22Rv1 (cell line): ENCODE measurements at regions not wholly inside any gene's neighbourhood (a gene's known extent, or its start where the extent isn't known, plus 50 kb on each side); places are given as distances from the start of the nearest gene placed in this dataset.

Source experiments
- CTCF ChIP-seq: fragments of 450-650 bp; IDR thresholded peaks from 2 replicates; pipeline ENCODE4 v1.5.1; 2017; ENCODE audit warnings: mild to moderate bottlenecking
- ZFX ChIP-seq: fragments of 450-650 bp; IDR thresholded peaks from 2 replicates; pipeline ENCODE4 v1.6.1; 2017; ENCODE audit warnings: antibody characterized with exemption, borderline replicate concordance

DNA sequence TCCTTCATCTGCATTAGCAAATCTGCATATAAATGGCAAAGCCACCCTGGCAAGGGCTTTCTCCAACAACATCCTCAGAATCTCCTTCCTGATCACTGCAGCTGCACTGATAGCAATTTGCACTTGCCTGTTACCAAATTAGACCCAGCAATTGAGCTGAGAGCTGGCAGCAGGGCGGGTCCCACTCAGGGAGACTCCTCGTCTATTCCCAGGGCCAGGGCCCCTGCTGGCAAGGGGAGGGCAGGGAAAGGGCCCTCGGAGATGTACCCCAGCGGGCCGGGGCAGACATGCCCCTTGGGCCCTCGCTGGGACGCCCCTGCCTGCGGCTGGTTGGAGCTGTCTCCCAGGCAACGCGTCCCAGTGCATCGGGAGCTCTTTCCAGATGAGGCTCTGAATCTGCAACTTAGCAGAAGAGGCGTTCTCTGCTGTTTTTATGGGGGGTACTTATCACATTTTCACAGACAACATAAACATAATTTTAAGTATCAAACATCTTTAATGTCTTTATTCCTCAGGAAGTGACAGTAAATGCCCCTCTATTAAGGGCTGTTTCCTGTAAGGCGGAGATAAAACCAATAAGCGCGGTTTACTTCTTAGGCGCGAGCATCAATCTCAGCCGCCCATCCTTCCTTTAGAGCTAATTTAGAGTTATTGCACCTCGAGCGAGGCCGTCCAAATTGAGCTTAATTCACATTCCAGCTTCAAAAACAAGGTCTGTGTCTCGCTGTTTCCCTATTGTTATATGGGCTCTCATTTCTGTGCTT, 249.0 kb upstream of the PPP2R2D start:
- no peak for TF ChIP-seq CTCF
- TF ChIP-seq ZFX: no peak
